ENCODE measurements at regions not wholly inside any gene's neighbourhood (a gene's known extent, or its start where the extent isn't known, plus 50 kb on each side); places are given as distances from the start of the nearest gene placed in this dataset.

DNA sequence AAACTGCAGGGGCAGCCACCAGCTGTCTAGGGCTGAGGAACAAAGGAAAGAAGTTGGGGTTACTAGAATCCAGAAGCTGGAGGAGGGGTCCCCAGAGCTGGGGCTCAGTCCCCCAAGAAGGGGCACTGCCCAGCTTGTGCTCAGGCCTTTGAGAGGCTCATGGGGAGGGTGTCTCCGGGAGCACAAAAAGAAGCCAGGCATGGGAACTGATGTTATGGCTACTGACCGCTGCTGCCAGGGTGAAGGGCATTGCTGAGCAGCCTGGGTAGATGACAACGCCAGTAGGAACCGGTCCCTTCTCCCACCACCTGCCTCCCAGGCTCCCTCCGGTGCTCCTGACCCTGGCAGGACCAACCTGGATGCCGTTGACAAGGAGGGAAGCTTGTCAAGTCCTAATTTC lies 762.5 kb upstream of the TPTE start:
- TF ChIP-seq, protein P1, sequence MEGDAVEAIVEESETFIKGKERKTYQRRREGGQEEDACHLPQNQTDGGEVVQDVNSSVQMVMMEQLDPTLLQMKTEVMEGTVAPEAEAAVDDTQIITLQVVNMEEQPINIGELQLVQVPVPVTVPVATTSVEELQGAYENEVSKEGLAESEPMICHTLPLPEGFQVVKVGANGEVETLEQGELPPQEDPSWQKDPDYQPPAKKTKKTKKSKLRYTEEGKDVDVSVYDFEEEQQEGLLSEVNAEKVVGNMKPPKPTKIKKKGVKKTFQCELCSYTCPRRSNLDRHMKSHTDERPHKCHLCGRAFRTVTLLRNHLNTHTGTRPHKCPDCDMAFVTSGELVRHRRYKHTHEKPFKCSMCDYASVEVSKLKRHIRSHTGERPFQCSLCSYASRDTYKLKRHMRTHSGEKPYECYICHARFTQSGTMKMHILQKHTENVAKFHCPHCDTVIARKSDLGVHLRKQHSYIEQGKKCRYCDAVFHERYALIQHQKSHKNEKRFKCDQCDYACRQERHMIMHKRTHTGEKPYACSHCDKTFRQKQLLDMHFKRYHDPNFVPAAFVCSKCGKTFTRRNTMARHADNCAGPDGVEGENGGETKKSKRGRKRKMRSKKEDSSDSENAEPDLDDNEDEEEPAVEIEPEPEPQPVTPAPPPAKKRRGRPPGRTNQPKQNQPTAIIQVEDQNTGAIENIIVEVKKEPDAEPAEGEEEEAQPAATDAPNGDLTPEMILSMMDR (IDR thresholded peaks at IDR 0.05; ENCODE audit: borderline replicate concordance, extremely low read depth, insufficient read depth), result no peak
- H3K27ac ChIP-seq (ENCODE audit: low read depth in 2 of 2, low read length in 2 of 2), result no peak overlapping the region
- no peaks in the 10 kb centered on the region for H3K36me3 ChIP-seq (ENCODE audit: control insufficient read depth in 2 of 3, insufficient read depth in 3 of 3, low read length in 3 of 3)
- DNase-seq (peak in 2 of 5 donors; percentile 34 to 80), FAIRE-seq (no peak)
- H3K27me3 ChIP-seq (ENCODE audit: control insufficient read depth, insufficient read depth, low read length), result no peaks in the 10 kb centered on the region
- peaks cover 0 to 17% (median 2%) of the 10 kb centered on the region in 3 donors for H3K9me3 ChIP-seq (ENCODE audit: control insufficient read depth in 2 of 3, insufficient read depth in 1 of 3, low read length in 3 of 3)
- H3K4me3 ChIP-seq (ENCODE audit: low read length in 3 of 3), result peak overlapping the region in 1 of 3 donors; percentile 0
- intact Hi-C loops (cut with DNase I), result no loop called here
- H3K4me1 ChIP-seq (ENCODE audit: control insufficient read depth in 2 of 3, insufficient read depth in 2 of 3, low read depth in 1 of 3, low read length in 3 of 3), result no peaks in the 10 kb centered on the region
- H3K9ac ChIP-seq (ENCODE audit: low read length in 3 of 3), result no peak overlapping the region

DNA sequence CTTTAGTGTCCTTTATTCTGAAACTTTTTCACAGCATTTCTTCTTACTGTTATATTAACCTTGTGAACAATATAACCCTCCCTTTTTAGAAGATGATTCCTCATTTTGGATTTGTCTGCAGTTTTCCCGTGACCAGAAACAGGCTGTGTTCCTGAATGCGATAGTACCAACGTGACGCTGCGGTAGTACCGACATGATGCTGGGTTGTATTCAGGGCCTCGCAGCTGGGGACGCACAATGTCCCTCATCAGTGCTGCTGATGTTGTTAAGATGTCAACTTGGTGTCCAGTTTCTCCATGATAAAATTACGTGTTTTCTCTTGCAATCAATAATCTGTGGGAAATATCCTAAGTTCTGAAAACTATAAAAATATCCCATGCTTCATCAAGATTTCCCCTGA lies 761.4 kb upstream of the TPTE start:
- peaks cover 0 to 17% (median 2%) of the 10 kb centered on the region in 3 donors for H3K9me3 ChIP-seq (ENCODE audit: control insufficient read depth in 2 of 3, insufficient read depth in 1 of 3, low read length in 3 of 3)
- peak in 1 of 5 donors; percentile 12 for DNase-seq
- intact Hi-C loops (cut with DNase I), result no loop called here
- no peak for FAIRE-seq
- H3K27ac ChIP-seq (ENCODE audit: low read depth in 2 of 2, low read length in 2 of 2), result no peak overlapping the region
- no peaks in the 10 kb centered on the region for H3K27me3 ChIP-seq (ENCODE audit: control insufficient read depth, insufficient read depth, low read length)
- no peak overlapping the region for H3K4me3 ChIP-seq (ENCODE audit: low read length in 3 of 3)
- no peaks in the 10 kb centered on the region for H3K4me1 ChIP-seq (ENCODE audit: control insufficient read depth in 2 of 3, insufficient read depth in 2 of 3, low read depth in 1 of 3, low read length in 3 of 3)
- TF ChIP-seq, protein P1 (IDR thresholded peaks at IDR 0.05; ENCODE audit: borderline replicate concordance, extremely low read depth, insufficient read depth), result no peak
- no peaks in the 10 kb centered on the region for H3K36me3 ChIP-seq (ENCODE audit: control insufficient read depth in 2 of 3, insufficient read depth in 3 of 3, low read length in 3 of 3)
- H3K9ac ChIP-seq (ENCODE audit: low read length in 3 of 3), result no peak overlapping the region

DNA sequence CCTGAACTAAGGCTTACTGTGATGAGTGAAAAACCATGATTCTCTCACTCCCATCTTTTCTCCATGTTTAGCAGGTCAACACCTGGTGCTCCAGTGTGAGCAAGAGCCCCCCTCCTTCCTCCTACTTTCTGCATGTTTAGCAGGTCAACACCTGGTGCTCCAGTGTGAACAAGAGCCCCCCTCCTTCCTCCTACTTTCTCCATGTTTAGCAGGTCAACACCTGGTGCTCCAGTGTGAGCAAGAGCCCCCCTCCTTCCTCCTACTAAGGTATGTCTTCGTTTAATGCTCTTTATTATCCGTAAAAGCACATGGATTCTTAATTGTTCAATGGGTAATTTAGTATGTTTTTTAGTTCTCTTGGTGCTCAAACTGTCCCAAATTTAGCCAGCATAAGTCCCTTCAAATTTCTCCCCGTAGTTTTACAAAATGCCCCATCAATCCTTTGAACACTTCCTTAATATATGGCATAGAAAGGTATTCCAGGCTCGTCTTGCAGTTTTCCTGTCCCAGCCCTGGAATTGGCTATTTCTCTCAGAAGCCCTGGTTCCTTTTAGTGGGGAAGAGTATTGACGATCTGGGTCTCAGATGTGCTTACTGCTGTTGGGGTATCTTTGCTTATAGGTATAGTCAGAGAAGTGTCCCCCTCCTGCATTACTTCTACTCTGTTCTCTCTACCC lies 760.8 kb upstream of the TPTE start:
- Histone ChIP-seq H3K4me3 (ENCODE audit: low read length in 3 of 3) (no peak overlapping the region), H3K36me3 (ENCODE audit: control insufficient read depth in 2 of 3, insufficient read depth in 3 of 3, low read length in 3 of 3) (no peaks in the 10 kb centered on the region), H3K9me3 (ENCODE audit: control insufficient read depth in 2 of 3, insufficient read depth in 1 of 3, low read length in 3 of 3) (peaks cover 2 to 17% (median 4%) of the 10 kb centered on the region in 3 donors), H3K27me3 (ENCODE audit: control insufficient read depth, insufficient read depth, low read length) (no peaks in the 10 kb centered on the region), H3K4me1 (ENCODE audit: control insufficient read depth in 2 of 3, insufficient read depth in 2 of 3, low read depth in 1 of 3, low read length in 3 of 3) (no peaks in the 10 kb centered on the region), H3K9ac (ENCODE audit: low read length in 3 of 3) (no peak overlapping the region), H3K27ac (ENCODE audit: low read depth in 2 of 2, low read length in 2 of 2) (no peak overlapping the region)
- DNase-seq, result peak in 1 of 5 donors; percentile 12
- intact Hi-C loops (cut with DNase I), result no loop called here
- TF ChIP-seq, protein P1 (IDR thresholded peaks at IDR 0.05; ENCODE audit: borderline replicate concordance, extremely low read depth, insufficient read depth), result no peak
- no peak for FAIRE-seq
